G401 (cell line): ENCODE measurements at regions not wholly inside any gene's neighbourhood (a gene's known extent, or its start where the extent isn't known, plus 50 kb on each side); places are given as distances from the start of the nearest gene placed in this dataset.

ENCODE experiments used
- DNase-seq: peaks from one replicate; pipeline ENCODE4 v3.0.0-alpha.2; 2015; ENCODE audit warnings: low spot score
- in situ Hi-C: cut with HindIII; loops from 2 replicates; pipeline ENCODE4 v1.10.0; 2016; ENCODE audit warnings: low sequenced_read_pairs, mixed read lengths

DNA sequence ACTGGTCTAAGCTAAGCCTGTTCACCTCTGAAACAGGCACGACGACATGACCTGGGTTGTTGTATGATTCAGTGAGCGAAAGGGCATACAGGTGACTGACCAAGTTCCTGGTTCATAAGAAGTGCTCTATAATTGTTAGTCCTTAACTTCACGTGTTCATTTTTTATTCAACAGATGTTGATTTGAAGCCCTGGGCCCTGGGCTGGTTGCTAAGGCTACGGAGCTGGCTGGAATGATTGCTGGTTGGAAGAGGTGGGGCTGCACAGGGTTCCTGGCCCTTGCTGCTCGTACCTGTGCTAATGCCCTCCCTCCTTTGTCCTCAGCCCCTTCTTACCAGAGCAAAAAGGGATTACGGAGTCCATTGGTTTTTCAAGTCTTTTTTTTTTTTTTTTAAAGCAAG is 111.3 kb upstream of the CSF3R start:
- no peak for DNase-seq
- in situ Hi-C loops: no loop called here

DNA sequence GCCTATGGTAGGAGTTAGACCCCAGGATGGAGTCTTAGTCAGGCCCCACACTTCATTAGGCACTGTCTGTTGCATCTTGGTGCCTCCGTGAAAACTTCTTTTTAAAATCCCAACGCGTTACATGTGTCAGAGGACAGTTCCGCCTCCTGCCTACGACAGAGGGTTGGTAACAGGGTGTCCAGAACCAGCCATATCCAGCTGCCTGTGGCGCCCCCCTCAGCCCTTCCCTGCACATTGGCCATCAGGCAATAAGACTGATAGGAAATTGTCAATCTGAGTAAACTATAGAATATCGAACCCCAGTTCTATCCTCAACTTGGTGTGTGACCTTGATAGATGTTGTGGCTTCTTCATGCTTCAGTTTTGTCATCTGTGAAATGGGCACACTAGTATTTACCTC is 108.6 kb upstream of the CSF3R start:
- DNase-seq: no peak
- in situ Hi-C loops: no loop called here

DNA sequence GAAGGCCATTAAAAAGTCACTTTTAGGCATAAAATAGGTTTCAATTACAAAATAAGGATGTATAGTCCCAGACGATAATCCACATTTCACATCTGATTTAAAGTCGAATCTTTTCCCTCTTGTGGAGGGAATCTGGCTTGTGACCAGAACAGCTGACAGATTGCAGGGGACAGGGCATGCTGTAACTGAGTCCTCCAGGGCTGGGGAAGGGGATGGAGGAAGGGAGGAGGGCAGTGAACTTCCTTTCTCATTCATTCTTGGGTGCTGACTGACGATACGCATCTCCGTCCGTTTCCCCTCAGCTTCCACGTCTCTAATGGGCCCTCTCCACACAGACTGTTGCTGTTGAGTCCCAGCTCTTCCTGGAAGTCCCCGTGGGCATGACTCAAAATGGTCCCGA is 108.1 kb upstream of the CSF3R start:
- in situ Hi-C loops: no loop called here
- DNase-seq: no peak

DNA sequence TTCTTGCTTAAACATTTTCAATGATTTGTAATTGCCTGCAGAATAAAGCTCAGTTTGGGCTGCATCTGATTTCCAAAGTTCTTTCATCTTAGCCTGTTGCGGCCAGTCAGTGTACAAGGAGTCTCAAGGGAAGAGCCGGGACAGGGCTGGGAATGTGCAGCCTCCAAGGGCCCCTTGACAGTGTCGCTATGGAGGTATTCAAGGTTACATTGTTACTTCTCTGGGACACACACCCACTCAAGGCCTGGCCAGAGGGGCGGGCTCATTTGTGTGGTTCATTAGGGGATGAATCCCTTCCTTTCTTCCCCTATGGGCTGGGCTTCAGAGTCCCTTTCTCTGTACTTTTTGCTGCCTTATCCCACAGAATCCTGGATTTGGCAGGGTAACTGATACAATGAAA is 107.6 kb upstream of the CSF3R start:
- in situ Hi-C loops: no loop called here
- DNase-seq: no peak

DNA sequence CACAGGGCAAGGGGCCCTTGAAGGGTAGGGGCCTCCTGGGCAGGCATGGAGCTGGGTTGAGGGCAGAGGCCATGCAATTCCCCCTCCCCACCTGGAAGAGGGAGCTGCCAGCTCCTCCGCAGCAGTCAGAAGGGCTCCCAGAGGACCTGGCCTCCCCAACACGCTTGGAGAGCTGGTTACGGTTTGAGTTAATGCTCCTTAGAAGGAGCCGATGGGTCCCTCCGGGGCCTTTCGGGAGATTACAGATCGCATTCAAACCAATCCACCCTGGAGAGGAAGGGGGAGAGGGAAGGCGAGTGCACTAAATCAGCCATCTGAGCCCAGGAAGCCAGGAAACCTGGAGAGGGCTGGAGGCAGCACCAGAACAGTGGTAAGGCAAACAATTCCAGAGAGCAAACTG is 106.3 kb upstream of the CSF3R start:
- DNase-seq: no peak
- in situ Hi-C loops: no loop called here

DNA sequence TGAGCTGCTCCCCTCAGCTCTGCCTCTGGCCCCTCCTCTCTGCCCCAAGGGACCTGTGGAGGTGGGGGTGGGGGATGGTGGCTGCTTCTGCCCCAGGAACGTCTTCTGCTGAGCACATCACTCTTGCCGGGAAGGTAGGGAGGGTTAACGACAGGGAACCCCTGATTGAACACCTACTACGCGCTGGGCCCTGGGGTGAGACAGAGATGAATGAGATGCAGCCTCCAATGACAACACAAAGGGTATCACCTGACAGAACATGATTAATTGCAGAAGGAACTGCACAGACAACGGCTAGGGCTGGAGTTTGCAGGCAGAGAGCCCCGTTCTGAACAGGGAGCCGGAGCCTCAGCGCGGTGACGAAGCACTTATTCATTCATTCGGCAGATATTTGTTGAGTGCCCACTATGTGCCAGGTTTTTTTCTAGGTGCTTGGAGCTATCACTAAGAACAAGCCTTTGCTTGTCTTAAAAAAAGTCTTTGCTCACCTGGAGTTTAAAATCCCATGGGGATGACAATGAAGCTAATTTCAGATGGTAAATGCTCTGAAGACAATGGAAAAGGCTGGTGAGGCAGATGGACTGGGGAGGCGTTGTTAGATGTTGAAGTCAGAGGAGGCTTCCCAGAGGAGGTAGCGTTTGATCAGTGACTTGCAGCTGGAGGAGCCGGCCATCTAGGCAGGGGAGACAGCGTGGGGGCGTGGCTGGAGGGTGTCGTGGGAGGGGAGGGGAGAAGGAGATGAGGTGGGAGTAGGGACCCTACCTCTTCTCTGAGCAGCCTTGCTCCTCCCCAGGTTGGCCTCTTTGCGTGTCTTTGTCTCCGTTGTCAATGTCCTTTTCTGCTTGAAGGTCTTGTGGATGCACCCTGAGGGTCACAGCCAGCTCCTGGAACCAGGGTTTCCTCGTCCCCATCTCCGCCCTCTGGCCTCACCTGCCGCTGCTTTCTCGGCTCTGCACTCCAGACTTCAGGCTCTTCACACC is 103.1 kb upstream of the CSF3R start:
- no peak for DNase-seq
- in situ Hi-C loops: no loop called here

DNA sequence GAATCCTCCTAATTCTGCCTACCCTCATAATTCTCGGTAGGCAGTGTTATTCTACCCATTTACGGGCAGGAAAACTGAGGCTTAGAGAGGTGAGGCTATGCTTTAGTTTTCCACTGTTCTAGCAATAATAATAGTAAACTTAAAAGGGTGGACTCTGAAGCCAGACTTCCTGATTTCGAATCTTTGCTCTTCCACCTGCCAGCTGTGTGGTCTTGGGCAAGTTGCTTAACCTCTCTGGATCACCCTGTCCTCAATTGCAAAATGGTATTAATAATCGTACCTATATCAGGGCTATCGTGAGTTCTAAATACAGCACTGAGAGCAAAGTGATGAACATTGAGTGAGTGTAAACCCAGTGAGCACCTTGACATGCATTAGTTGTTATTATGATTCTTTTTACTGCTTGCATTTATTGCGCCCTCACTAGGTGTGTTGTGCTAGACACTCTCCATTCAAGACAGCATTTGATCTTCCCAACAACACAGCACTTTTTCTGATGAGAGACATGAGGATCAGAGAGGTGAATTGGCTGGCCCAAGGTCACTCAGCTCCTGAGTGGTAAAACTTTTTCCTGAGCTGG is 102.3 kb upstream of the CSF3R start:
- in situ Hi-C loops: no loop called here

DNA sequence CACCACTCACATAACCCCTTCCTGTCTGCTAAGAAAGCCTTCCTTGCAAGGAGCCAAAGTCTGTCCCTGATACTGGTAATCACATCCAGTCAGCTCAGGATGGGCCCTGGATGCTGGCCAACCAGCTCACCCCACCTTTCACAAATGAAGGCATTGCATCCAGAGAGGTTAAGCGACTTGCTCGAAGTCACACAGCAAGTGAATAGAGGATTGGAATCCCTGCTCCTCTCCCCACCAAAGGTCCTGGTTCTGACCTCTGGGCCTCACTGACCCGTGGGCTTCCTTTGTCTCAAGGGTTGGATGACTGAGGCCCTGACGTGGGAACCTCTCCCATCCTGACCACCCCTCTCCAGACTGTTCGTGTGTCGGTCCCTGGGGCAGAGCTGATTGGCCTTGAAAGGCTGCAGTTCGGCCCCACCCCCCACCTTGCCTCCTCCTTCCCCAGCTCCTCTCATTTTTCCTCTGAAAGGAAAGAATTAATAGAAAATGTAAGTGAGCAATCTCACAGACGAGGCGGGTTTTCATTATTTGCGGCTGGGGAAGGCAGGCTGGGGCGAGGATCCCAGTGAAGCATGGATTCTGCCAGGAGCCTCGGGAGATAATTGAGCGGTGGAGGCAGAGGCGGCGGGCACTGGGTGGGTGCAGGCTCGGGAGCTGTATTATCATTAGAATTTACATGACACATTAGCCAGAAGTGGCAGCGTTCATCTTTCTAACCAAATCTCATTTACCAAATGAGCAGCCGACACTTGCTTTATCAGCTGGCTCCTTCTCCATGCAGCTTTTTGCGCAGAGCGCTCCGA is 101.5 kb upstream of the CSF3R start:
- no peak for DNase-seq
- in situ Hi-C loops: no loop called here

More for the DNA sequence above, 102.3 kb upstream of the CSF3R start:
- no peak for DNase-seq

DNA sequence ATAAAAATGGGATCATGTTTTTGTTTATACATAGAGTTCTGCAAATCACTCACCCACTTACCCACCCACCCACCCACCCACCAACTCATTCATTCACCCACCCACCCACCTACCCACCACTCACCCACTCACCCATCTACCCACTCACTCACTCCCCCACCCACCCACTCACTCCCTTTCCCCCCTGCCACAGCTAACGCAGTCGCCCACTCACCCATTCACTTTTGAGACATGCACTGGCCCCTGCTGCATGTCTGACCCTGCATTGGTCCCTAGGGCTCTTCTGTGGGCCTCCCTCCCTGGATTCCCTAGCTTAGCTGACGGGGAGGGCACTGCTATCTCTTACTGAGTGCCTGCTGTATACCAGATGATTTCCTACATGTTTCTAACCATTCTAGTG is 100.4 kb upstream of the CSF3R start:
- no peak for DNase-seq
- in situ Hi-C loops: no loop called here

DNA sequence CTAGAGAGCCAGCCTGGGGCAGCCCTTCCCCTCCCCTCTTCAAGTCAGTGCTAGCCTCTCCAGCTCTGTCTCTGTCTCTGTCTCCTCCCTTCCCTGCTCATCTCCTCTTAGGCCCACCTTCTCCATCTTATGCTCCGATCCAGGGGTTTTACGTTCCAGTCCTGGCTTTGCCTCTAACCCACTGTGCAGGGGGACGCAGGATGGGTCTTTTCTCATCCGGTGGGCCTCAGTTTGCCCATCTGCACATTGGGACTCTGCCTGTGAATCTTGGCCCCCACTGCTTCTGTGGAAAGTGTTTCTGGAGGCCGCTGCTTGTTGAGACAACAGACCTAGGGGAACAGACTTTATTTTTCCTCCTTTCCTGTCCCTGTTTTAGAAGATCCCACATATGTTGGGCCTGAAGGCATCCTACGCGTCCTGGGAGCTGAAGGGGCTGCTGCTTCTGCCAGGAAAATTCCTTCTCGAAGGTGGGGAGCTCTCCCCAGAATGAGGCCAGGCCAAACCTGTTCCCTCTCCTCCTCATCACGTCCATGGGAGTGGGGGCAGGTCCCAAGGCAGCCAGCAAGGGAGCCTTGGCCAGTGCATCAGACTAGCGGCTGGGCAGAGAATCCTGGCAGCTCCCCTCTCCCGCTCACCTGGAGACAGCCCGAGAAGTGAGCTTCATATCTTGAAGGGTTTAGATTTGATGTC is 99.5 kb upstream of the CSF3R start:
- DNase-seq: no peak
- in situ Hi-C loops: no loop called here

DNA sequence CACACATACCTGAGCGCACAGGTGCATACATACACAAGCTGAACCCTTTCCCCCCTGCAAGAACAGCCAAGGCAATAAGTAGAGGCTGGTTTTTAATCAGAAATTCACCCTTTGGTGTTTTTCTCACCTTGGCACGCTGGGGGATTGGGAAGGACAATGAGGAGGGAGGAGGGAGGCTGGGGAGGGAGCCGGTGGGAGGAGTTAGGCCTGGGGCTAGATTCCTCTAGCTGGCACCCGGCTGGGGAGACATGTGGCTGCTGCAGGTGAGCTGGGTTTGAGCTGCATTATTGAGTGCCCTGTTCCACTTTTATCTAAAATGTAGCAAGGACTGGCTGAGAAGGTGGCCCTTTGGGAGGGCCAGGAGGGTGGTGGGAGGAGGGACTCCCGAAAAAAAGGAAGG is 97.8 kb upstream of the CSF3R start:
- in situ Hi-C loops: no loop called here
- no peak for DNase-seq

DNA sequence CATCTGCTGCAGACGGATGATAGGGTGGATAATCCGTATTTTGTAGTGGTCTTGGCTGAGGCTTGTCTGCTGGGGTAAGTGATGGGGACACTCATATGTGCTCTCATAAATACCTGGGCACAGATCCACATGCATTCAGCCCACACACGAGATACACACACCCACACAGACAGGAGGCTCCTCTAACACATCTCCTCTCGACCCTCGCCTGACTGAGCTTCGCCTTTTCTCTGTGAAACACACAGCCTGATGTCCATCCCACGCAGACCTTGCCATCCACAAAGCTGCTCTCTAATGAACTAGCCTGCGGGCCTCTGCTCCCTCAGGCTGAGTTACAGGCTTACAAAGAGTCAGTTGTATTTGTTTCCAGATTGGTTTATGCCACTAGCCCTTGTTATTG is 96.3 kb upstream of the CSF3R start:
- no peak for DNase-seq
- in situ Hi-C loops: no loop called here

DNA sequence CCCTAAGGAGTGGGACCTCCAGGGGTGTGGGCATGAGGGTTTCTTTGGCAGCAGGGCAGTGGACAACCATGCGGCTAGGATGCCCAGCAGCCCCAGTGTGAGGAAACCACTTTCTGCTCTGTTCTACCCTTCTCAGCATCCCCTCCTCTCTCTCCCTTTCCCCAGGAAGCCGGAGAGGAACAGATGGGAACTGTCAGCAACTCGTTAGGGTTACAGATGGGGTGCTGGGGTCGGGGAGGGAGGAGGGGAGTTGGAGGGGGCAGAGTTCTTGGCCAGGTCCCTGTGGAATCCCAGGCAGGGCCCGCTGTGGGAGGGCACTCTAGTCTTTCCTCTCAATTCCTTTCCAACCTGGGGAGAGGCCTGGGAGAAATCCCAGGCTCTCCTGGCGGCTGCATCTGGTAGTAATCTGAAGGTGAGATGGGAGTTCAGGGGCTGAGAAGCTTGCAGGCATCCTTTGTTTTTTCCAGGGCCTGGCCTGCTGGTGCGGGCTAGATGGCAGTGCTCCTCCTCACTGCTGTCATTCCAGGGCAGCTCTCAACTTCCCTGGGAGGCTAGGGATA is 93.9 kb upstream of the CSF3R start:
- in situ Hi-C loops: no loop called here
- no peak for DNase-seq

DNA sequence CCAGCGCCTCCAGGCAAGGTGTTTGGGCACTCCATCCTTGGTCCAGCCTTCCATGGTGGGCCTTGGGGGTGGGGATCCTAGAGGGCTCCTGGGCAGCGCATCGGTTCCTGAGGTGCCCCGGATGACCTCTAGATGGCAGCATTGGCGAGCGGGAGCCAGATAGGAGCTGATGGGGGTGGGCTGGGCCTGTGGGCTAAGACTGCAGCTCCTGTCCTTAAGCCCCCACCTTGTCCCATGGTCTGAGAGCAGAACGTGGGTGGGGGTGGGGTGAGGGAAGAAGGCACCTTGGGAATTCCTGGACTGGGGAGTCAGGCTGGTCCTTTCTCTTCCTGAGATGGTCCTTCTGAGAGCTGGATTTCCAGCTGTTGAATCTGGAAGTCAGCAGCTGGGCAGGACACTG is 93.4 kb upstream of the CSF3R start:
- in situ Hi-C loops: no loop called here
- DNase-seq: peak; percentile 29

DNA sequence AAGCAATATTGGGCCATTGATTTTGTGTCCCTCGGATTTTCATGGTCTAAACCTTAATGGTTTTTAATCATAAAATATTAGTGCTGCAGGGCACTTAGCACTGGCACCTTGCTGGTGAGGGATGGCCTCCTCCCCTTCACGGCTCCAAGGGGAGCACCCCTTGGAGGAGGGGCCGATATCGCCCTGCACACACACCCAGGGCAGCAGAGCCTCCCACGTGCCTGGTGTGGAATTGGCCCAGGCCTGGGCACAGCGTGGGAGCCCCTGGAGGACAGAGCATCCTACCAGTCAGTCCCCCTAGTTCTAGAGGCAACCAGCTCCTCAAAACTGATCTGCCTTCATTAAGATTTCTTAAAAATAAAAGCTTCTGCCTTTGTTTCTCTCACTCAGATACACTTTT is 90.7 kb upstream of the CSF3R start:
- in situ Hi-C loops: no loop called here
- DNase-seq: no peak

DNA sequence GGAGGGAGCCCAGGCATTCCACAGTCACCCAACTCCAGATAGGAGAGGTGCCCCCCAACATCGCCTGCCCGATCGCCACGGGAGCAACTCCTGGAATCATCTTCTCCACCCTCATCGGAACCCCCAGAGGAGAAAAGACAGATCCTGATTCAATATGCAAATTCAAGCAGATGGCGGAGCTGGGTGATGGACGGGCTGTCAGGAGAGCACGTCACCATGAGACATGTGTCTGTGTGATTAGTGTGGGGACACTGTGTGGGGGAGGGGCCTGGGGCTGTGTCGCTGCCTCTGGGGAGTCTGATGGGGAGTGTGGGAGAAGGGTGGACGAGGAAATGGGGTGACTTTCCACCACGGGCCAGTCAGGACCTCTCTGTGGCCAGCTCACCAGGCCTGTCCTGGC is 90.2 kb upstream of the CSF3R start:
- DNase-seq: no peak
- in situ Hi-C loops: no loop called here

DNA sequence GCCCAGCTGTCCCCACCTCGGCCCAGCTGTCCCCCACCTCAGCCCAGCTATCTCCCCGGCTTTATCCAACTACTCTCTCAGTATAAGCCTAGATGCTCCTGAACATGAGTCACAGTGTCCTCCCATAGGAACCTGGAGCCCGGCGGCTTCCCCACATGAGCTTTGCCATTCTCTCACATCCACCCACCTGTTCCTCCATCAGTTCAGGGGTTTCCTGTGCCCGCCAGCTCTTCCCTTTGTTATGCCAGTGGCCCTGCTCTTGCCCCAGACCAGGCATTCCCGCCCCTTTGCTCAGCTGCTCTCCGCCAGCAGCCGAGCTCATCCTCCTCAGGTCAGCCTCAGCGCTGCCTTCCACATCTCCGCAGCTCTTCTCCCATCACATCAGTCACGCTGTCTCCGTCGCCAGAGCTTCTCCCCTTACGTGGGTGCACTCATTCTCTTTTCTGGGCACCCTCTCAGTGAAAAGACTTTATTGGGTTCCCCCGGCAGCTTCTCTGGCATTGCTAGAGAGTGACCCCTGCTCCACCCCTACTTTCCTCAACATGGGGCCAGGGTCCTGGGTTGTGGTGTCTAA is 89.5 kb upstream of the CSF3R start:
- no peak for DNase-seq
- in situ Hi-C loops: no loop called here

DNA sequence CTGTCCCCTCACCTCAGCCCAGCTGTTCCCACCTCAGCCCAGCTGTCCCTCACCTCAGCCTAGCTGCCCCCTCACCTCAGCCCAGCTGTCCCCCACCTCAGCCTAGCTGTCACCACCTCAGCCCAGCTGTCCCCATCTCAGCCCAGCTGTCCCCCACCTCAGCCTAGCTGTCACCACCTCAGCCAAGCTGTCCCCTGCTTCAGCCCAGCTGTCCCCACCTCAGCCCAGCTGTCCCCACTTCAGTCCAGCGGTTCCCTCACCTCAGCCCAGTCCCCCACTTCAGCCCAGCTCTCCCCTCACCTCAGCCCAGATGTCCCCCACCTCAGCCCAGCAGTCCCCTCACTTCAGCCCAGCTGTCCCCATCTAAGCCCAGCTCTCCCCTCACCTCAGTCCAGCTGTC is 88.4 kb upstream of the CSF3R start:
- no peak for DNase-seq
- in situ Hi-C loops: no loop called here

DNA sequence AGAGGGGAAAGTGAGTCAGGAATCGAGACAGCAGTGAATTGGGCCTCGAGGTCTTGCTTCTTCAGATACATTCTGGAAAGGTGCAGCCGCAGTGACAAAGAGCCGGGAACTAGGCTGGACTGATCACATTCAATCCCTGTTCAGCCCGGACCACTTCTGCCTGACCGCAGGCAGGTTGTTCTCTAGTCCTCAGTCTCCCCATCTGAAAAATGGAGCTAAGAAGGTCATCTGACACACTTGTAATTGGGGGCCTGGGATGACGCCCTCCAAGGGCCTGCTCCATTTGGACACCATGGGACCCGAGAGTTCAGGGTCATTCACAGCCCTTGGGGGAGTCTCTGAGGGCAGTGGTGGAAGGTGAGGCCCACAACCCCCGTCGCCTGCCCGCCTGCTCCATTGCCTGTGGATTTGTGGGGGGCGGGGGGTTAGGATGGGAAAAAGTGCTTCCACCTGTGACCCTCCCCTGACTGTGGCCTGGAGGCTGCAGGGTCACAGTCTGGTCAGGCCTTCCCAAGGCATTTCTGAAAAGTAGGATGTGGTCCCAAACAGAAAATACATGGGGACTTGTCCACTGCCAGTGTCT is 87.9 kb upstream of the CSF3R start:
- in situ Hi-C loops: no loop called here
- DNase-seq: no peak
